ENCODE measurements at regions not wholly inside any gene's neighbourhood (a gene's known extent, or its start where the extent isn't known, plus 50 kb on each side); places are given as distances from the start of the nearest gene placed in this dataset.

DNA sequence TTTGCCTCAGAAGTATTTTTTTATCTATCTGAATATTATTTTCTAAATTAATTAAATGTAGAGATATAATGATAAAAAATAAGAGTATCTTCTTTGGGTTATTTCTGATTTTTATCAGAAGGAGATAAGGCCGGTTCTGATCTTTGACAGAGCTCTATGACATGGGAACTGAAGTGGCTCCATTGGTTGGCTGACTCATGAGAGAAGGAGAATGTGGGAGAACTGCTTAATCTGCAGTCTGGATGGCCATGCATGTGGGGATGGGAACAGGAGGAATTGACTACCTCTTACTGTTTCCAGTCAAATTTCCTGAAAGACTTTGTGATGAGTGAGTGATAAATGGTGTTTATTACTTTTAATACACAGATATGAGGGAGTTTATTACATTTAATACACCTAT lies 155.8 kb upstream of the ATP2B1 start:
- no peaks in the 10 kb centered on the region for H3K27me3 ChIP-seq (ENCODE audit: control insufficient read depth in 4 of 4, insufficient read depth in 4 of 4, low read length in 3 of 4)
- no peaks in the 10 kb centered on the region for H3K4me1 ChIP-seq (ENCODE audit: control insufficient read depth in 4 of 4, insufficient read depth in 4 of 4, low read length in 3 of 4)
- no peak for TF ChIP-seq HNF4G (IDR thresholded peaks at IDR 0.05)
- TF ChIP-seq, protein P1, sequence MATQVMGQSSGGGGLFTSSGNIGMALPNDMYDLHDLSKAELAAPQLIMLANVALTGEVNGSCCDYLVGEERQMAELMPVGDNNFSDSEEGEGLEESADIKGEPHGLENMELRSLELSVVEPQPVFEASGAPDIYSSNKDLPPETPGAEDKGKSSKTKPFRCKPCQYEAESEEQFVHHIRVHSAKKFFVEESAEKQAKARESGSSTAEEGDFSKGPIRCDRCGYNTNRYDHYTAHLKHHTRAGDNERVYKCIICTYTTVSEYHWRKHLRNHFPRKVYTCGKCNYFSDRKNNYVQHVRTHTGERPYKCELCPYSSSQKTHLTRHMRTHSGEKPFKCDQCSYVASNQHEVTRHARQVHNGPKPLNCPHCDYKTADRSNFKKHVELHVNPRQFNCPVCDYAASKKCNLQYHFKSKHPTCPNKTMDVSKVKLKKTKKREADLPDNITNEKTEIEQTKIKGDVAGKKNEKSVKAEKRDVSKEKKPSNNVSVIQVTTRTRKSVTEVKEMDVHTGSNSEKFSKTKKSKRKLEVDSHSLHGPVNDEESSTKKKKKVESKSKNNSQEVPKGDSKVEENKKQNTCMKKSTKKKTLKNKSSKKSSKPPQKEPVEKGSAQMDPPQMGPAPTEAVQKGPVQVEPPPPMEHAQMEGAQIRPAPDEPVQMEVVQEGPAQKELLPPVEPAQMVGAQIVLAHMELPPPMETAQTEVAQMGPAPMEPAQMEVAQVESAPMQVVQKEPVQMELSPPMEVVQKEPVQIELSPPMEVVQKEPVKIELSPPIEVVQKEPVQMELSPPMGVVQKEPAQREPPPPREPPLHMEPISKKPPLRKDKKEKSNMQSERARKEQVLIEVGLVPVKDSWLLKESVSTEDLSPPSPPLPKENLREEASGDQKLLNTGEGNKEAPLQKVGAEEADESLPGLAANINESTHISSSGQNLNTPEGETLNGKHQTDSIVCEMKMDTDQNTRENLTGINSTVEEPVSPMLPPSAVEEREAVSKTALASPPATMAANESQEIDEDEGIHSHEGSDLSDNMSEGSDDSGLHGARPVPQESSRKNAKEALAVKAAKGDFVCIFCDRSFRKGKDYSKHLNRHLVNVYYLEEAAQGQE (IDR thresholded peaks at IDR 0.05) = no peak
- no peak for TF ChIP-seq HNF4A (conservative IDR thresholded peaks at IDR 0.05)
- TF ChIP-seq TAF1 (conservative IDR thresholded peaks at IDR 0.05) = no peak
- no peak for TF ChIP-seq FOXA1 (IDR thresholded peaks at IDR 0.05)
- TF ChIP-seq, protein P2, sequence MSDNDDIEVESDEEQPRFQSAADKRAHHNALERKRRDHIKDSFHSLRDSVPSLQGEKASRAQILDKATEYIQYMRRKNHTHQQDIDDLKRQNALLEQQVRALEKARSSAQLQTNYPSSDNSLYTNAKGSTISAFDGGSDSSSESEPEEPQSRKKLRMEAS (IDR thresholded peaks at IDR 0.05) = no peak
- TF ChIP-seq, protein P3, sequence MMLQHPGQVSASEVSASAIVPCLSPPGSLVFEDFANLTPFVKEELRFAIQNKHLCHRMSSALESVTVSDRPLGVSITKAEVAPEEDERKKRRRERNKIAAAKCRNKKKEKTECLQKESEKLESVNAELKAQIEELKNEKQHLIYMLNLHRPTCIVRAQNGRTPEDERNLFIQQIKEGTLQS (IDR thresholded peaks at IDR 0.05) = no peak
- no peak for TF ChIP-seq YY1 (IDR thresholded peaks at IDR 0.05)
- TF ChIP-seq GABPA (IDR thresholded peaks at IDR 0.05 in 1 of 2, conservative IDR thresholded peaks at IDR 0.05 in 1 of 2) = no peak
- TF ChIP-seq EGR1 (IDR thresholded peaks at IDR 0.05; ENCODE audit: low read depth in 2 of 2) = no peak
- no peak for TF ChIP-seq SP1 (IDR thresholded peaks at IDR 0.05)
- TF ChIP-seq, protein P4, sequence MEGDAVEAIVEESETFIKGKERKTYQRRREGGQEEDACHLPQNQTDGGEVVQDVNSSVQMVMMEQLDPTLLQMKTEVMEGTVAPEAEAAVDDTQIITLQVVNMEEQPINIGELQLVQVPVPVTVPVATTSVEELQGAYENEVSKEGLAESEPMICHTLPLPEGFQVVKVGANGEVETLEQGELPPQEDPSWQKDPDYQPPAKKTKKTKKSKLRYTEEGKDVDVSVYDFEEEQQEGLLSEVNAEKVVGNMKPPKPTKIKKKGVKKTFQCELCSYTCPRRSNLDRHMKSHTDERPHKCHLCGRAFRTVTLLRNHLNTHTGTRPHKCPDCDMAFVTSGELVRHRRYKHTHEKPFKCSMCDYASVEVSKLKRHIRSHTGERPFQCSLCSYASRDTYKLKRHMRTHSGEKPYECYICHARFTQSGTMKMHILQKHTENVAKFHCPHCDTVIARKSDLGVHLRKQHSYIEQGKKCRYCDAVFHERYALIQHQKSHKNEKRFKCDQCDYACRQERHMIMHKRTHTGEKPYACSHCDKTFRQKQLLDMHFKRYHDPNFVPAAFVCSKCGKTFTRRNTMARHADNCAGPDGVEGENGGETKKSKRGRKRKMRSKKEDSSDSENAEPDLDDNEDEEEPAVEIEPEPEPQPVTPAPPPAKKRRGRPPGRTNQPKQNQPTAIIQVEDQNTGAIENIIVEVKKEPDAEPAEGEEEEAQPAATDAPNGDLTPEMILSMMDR (IDR thresholded peaks at IDR 0.05; ENCODE audit: low read depth, low read length, missing input control) = no peak
- TF ChIP-seq, protein P5, sequence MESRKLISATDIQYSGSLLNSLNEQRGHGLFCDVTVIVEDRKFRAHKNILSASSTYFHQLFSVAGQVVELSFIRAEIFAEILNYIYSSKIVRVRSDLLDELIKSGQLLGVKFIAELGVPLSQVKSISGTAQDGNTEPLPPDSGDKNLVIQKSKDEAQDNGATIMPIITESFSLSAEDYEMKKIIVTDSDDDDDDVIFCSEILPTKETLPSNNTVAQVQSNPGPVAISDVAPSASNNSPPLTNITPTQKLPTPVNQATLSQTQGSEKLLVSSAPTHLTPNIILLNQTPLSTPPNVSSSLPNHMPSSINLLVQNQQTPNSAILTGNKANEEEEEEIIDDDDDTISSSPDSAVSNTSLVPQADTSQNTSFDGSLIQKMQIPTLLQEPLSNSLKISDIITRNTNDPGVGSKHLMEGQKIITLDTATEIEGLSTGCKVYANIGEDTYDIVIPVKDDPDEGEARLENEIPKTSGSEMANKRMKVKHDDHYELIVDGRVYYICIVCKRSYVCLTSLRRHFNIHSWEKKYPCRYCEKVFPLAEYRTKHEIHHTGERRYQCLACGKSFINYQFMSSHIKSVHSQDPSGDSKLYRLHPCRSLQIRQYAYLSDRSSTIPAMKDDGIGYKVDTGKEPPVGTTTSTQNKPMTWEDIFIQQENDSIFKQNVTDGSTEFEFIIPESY (IDR thresholded peaks at IDR 0.05) = no peak
- TF ChIP-seq RXRA (IDR thresholded peaks at IDR 0.05) = no peak
- no peak for TF ChIP-seq RAD21 (IDR thresholded peaks at IDR 0.05)
- TF ChIP-seq NR2F2 (IDR thresholded peaks at IDR 0.05) = no peak
- TF ChIP-seq FOXA2 (IDR thresholded peaks at IDR 0.05) = no peak
- no peak for TF ChIP-seq JUND (IDR thresholded peaks at IDR 0.05)
- no peaks in the 10 kb centered on the region for H3K9me3 ChIP-seq (ENCODE audit: control insufficient read depth in 4 of 4, low read length in 3 of 4)
- 40% methylated on average over 1 of the region's 1 CpG for WGBS
- no peak overlapping the region for H3K27ac ChIP-seq (ENCODE audit: low read depth in 1 of 2, low read length in 2 of 2)
- DNase-seq (ENCODE audit: low spot score) = no peak
- H3K36me3 ChIP-seq (ENCODE audit: control insufficient read depth in 4 of 4, insufficient read depth in 3 of 4, low read depth in 1 of 4, low read length in 3 of 4) = no peaks in the 10 kb centered on the region
- H3K9ac ChIP-seq (ENCODE audit: low read depth in 1 of 2, low read length in 2 of 2) = no peak overlapping the region
- no peak overlapping the region for H3K4me3 ChIP-seq (ENCODE audit: low read depth in 1 of 3, low read length in 3 of 3)
